22Rv1 (cell line): ENCODE measurements at regions not wholly inside any gene's neighbourhood (a gene's known extent, or its start where the extent isn't known, plus 50 kb on each side); places are given as distances from the start of the nearest gene placed in this dataset.

Experiments
- H3K27ac ChIP-seq: fragments of 450-650 bp; 2 replicates; pipeline ENCODE4 v1.5.1; 2017
- ZFX ChIP-seq: fragments of 450-650 bp; IDR thresholded peaks from 2 replicates; pipeline ENCODE4 v1.6.1; 2017; ENCODE audit warnings: antibody characterized with exemption, borderline replicate concordance
- TF ChIP-seq, protein P1 (sequence below): fragments of 450-650 bp; IDR thresholded peaks from 2 replicates; pipeline ENCODE4 v1.5.1; 2017; ENCODE audit warnings: mild to moderate bottlenecking

DNA sequence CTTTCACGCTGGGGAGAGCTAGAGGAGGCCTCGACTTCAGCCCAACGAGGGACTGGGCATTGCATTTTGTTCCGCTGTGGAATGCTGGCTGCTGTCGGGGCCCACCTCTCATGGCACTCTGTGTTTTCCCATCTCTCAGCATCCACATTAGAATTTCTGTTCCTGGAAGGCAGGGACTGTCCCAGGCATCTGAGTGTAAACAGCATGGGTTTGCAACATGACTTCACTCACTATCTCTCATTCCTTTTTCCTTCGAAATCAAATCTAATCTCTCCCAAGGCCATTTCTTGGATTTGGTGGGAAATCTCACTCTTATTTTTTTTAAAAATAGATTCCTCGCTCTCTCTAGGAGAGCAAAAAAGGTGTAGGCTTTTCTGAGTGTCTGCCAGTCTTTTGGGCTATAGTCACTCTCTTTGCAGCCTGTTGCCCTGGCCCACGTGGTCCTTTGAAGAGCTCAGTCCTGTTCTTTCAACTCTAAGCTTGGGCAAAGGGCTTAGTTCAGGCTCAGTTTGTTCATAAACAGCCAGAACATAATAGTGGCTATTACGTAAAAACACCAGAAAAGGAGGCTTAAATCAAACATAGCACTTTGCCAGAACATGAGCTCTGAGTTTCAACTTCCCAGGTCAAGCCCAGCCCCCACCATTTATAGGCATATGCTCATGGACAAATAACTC is 284.6 kb upstream of the ZFP64 start:
- TF ChIP-seq, protein P1, sequence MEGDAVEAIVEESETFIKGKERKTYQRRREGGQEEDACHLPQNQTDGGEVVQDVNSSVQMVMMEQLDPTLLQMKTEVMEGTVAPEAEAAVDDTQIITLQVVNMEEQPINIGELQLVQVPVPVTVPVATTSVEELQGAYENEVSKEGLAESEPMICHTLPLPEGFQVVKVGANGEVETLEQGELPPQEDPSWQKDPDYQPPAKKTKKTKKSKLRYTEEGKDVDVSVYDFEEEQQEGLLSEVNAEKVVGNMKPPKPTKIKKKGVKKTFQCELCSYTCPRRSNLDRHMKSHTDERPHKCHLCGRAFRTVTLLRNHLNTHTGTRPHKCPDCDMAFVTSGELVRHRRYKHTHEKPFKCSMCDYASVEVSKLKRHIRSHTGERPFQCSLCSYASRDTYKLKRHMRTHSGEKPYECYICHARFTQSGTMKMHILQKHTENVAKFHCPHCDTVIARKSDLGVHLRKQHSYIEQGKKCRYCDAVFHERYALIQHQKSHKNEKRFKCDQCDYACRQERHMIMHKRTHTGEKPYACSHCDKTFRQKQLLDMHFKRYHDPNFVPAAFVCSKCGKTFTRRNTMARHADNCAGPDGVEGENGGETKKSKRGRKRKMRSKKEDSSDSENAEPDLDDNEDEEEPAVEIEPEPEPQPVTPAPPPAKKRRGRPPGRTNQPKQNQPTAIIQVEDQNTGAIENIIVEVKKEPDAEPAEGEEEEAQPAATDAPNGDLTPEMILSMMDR: no peak
- TF ChIP-seq ZFX: no peak
- H3K27ac ChIP-seq: no peak overlapping the region

DNA sequence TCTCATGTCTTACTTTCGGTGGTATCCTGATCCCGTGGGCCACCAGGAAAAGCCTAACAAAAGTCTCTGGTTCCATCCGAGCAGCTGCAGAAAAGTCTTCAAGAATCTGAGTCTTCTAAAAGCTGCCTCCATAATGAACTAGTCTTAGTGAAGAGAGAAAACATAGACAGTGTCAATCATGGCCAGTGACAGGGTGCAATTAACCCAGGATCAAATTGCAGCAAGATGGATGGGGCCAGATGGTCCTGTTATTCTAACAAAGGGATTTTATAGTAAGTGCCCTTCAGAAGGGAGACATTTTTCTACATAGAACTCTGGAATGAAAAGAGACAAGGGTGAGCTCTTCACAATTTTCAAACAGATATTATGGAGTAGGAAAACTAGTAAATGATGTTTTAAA is 281.6 kb upstream of the ZFP64 start:
- TF ChIP-seq, protein P1: no peak
- no peak for TF ChIP-seq ZFX
- no peak overlapping the region for H3K27ac ChIP-seq

DNA sequence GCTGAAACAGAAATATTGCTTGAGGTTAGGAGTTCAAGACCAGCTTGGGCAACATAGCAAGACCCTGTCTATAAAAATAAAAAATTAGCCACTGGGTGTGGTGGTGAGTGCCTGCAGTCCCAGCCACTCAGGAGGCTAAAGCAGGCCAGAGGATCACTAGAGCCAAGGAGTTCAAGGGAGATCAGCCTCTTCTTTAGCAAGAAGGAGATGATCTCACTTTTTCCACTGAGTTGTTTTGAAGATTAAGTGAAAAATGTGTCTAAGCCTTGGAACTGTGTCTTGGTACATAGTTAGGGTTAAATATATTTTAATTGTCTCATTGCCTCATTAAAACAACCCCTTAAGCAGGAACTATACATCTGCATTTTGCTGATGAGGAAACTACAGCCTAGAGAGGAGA is 279.0 kb upstream of the ZFP64 start:
- no peak overlapping the region for H3K27ac ChIP-seq
- TF ChIP-seq, protein P1: no peak
- no peak for TF ChIP-seq ZFX

DNA sequence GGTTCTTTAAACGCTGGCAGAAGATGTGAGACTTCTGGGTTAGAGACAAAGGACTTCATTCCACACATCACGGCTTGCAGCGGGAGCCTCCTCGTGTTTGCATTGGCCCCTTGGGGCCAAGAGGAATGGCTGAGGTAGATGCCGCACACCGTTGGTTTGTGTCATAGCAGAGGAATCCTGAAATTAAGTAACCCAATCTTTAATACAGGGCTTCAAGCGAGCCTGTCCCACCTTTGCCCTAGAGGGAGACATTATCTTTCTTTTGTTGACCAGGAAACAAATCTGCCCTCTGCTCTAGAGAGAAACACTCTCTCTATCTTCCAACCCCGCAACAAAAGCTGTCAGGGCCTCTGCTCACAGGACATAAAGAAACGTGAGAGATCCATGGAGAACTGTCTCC is 277.5 kb upstream of the ZFP64 start:
- no peak overlapping the region for H3K27ac ChIP-seq
- TF ChIP-seq, protein P1: no peak
- TF ChIP-seq ZFX: no peak

DNA sequence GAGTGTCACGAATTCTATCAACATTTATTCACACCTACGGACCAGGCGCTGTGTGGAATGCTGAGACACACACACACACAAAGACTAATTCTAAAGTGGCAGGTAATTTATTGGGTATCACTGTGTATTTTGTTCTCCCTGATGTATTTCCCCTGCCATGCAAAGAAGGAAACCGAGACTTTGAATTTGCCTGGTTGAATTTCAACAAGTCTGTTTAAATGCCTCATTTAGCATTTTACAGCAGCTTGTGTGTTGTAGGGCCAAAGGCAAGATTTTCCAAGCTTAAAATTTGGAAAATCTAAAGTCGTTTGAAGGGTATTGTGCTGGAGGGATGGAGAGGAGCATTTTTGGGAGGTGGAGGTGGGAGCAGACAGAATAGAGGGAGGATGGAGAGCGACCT is 274.4 kb upstream of the ZFP64 start:
- no peak for TF ChIP-seq ZFX
- TF ChIP-seq, protein P1: no peak
- no peak overlapping the region for H3K27ac ChIP-seq

DNA sequence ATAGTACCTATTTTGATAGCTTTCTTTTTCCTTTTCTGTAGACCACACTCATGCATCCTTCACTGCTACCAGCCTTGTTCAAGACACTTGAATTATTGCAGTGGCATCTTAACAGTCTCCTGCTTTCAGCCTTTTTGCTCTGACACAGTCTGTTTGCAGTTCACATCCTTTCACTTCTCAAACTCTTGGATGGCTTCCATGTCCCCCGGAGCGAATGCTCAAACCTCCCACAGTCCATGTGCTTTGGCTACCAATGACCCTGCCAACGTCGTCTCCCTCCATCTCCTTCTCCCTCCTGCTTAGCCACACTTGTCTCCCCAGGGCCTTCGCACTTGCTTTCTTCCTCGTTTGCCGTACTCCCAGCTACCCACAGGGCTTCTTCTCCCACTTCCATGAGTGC is 270.0 kb upstream of the ZFP64 start:
- H3K27ac ChIP-seq: no peak overlapping the region
- no peak for TF ChIP-seq ZFX
- TF ChIP-seq, protein P1: no peak

DNA sequence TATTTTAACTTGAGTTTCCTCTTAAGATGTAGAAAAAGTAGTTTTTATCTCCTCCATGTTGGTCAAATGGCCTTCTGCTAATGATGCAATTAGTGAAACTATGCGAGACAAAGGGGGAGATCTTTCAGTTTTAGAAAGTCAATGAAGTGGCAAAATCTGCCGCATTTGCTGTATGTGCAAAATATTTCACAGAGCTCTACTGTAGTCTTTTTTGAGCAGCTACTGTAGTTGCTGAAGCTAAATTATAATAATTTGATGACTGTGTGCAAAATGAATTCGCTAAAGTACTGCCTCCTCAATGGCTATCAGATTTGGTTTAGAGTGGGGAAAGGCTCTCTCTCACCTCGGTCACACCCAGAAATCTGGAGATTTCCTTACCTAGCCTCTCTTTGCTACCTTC is 267.6 kb upstream of the ZFP64 start:
- TF ChIP-seq ZFX: no peak
- TF ChIP-seq, protein P1: no peak

More for the DNA sequence above, 267.6 kb upstream of the ZFP64 start:
- H3K27ac ChIP-seq: no peak overlapping the region
